ENCODE measurements at regions not wholly inside any gene's neighbourhood (a gene's known extent, or its start where the extent isn't known, plus 50 kb on each side); places are given as distances from the start of the nearest gene placed in this dataset.

- TF ChIP-seq EZH2 (IDR thresholded peaks at IDR 0.05; ENCODE audit: insufficient read depth, poor library complexity, severe bottlenecking), result no peak
- no peak for TF ChIP-seq EZH2phosphoT487 (IDR thresholded peaks at IDR 0.05; ENCODE audit: insufficient read depth, low read depth)
Measured at GRCh38 chr18:10298346-10298745, 156.1 kb upstream of the APCDD1 start.

Measured in GM23248 (cell line).